Mesenteric fat pad (tissue), 1 donor: ENCODE measurements at regions not wholly inside any gene's neighbourhood (a gene's known extent, or its start where the extent isn't known, plus 50 kb on each side); places are given as distances from the start of the nearest gene placed in this dataset.
"Not testable (repeated sequence)": the region's sequence is repeated elsewhere in the genome, so short reads cannot be mapped to it uniquely, and the experiment has no call there.

Experiments used
- DNase-seq: peaks from one replicate; pipeline ENCODE4 v3.0.0-alpha.2; 2020; ENCODE audit warnings: low spot score
- donor health status: DM: yes; HTN: yes; CAD: no.

DNA sequence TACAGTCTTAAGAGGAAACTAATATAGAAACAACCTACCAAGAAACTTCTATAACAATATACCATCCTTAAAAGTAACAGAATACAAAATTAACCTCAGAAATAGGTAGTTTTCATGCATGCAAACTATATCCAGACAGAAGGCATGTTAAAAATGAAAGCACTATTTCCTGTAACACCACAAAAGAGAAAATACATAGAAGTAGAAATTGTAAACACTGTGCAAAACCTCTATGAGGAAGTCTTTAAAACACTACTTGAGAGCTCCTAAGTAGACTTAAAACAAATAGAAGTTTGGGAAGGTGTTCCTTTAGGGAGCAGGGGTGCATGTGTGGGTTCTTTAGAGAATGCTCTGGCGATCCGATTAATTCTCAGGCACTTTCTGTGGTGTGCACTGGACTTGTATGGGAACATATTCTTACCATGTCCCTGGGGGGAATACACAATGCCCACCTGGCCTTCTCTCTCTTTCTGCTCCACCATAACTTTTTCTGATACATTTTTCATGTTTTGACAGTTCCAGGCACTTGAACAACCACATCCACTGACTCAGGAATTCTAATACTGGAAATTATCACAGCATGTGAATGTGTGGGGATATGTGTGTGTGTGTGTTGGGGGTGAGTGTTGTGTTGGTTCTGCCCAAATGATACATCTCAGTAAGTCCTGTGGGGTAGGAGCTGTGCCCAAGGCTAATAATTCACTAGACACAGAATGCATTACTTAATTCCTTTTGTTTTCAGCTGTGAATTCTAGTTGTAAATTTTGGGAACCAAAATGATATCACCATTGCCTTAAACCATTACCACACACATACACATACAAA, 866.3 kb upstream of the B3GALT2 start:
- DNase-seq = no peak

DNA sequence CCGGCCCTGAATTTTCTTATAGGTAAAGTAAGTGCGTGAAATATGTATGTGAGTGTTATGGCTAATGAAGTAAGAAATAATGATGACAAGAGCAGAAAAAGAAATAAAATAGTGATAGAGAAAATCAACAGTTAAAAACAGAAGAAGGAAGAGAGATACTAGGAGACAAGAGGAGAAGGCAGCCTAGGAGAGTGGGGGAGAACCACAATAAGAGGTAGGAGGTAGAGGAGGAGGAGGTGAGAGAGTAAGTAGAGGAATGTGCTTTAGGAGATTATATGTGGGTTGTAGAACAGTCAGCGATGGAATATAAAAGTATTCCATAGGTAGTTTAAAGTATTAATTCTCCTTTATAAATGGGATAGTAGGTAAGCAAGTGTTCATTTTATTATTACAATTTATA, 861.5 kb upstream of the B3GALT2 start:
- no peak for DNase-seq

DNA sequence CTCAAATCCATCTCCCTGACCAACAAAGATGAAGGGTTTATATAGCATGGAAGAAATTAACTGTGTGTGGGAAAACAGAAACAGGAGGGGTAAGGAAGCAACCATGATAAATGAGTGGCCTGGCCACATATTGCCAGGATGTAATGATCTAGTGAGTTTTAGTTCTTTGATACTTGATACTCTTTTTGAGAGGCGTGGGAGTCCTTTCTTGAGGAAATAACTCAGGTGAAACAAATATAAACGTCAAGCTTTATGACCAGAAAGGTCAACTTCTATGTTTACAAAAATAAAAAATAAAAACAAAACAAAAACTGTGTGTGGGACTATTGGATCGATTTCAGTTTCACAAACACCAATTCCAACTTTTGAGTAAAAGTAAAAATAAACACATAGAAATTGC, 860.8 kb upstream of the B3GALT2 start:
- DNase-seq = no peak

DNA sequence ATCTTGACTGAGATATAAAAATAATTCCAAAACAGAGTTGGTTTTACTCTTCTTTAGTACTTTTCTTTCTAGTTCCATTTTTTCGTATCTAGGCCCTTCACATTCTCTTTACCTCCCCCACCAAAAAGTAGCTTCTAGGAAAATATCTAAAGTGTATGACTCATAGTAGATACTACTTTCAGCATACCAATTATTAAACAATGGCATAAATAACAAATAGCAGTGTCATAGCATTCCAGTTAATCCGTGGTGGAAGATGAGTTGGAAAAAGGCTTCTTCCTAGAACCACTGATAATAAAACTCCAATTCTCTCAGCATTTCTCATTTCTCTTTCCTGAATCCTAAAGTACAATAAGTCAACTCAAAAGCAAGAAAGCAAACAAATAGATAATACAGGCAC, 859.0 kb upstream of the B3GALT2 start:
- DNase-seq = no peak

DNA sequence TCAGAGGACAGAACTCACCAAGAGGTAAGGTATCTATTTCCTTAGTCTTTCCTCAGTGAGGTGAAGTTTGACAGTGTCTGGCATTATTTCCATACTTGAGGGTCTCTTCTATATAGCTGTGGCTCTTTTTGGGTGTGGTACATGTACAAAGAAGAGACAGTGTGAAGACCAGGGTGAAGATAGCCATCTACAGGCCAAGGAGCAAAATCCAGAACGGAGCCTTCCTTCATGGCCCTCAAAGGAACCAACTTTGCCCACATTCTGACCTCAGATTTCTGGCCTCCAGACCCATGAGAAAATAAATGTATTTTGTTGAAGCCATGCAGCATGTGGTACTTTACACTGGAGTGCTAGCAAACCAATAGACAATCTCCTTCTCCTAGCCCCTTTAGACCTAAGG, 858.5 kb upstream of the B3GALT2 start:
- DNase-seq = no peak

DNA sequence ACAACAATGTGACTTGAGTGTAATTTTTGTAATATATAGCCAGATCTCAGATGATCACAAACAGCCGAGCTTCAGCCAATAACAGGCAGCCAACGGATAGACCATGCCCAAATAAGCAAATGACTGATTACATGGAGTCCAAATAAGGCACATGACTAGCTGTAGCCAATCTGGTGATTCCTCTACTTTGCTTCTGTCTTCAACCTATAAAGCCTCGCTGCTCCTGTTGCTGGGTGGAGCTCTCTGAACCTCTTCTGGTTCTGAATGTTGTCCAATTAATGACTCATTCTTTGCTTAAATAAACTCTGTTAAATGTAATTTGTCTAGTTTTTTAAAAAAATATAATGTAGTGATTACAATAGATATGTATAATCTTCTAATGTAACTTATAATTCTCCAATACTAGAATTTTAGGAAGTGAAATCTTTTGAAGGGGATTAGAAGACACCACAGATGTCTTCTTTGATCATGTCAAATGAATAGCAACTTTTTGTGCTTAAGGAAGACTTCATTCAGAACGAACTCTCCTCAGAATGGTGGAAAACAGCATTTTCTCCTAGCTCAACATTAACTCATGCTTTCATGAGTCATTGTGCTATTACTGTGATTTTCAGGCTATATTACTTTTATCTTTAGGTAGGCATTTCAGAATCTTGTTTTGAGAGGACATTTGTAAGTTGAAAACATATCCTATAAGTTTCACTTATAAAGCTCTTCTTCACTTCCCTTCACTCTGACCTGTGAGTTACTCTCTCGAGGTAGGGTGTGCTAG, 857.8 kb upstream of the B3GALT2 start:
- DNase-seq = no peak

DNA sequence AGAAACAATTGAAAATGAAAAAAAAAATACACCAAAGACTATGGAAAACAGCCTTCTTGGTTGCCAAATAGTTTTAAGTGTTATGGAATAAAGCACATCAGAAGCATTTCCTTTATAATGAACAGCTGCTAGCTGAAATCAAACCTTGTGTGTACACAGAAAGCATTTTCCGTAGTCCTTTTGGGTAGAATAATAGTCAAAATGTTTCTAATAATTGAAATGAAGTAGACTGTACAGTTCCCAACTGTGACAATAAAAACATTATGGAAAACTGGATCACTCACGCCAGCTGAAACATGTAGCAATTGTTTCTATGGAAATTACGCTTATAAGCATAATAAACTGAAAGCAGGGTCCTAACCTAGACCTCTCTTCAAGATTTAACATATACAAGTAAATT, 856.3 kb upstream of the B3GALT2 start:
- no peak for DNase-seq

DNA sequence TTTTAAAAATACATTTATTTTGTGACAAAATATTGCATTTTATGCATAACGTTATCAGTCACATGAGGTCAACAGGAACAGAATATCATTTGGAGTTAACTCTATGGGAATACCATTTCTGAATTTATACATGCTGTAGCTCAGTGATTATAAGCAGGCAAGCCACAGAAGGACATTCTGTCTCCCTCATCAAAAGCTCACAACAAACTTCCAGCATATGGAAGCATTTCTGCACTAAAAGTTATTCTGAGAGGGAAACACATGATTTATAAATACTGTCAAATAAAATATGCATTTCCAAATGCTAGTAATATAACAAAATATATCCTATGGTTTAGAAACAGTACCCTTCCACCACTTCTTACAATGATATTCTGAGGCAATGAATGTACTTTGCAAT, 854.1 kb upstream of the B3GALT2 start:
- no peak for DNase-seq

DNA sequence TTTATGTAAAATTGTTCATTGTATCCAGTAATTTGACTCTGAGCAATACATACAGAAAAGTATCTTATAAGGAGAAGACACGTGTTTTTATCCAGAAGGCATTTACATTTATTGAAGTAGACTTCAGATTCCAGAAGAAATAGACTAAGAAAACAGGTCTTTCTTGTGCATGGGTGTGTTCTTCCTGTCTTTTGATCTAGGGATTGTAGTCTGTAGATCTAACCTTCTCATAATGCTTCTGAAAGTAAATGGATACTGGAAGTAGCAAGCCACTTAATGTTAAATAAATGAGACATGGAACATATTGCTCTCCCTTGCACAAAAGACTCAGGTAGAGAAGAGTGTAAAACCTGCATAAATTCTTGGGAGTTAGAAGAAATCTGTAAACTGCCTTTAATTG, 853.2 kb upstream of the B3GALT2 start:
- no peak for DNase-seq

DNA sequence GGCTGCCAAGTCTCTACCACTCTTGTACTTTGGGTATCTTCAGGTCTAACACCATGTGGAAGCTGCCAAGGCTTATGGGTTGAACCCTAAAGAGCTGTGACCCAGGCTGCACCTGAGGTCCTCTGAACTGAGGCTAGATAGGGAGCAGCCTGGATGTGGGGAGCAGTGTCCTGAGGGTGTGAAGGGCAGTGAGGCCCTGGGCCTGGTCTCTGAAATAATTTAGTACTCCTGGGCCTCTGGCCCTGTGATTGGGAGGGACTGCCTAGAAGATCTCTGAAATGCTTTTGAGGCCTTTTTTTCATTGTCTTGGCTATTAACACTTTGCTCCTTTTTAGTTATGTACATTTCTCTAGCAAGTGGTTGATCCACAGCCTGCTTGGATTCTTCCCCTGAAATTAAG, 847.2 kb upstream of the B3GALT2 start:
- DNase-seq = no peak

DNA sequence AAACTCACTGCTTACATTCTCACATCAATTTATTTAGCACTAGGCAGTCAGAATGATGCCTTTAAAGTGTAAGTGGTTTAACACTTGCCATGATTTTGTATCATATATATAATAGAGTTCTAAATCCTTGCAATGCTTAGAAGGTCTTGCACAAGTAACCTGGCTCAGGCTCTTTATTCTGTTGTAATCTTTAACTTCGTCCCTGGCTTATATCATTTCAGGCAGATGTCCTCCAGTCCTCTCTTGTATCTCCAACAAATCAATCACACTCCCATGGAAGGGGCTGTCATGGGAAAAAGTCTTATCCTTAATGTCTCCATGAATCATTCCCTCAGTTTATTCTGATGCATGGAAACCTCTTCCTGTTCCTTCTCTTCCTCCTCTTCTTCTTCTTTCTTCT, 841.6 kb upstream of the B3GALT2 start:
- DNase-seq = no peak

DNA sequence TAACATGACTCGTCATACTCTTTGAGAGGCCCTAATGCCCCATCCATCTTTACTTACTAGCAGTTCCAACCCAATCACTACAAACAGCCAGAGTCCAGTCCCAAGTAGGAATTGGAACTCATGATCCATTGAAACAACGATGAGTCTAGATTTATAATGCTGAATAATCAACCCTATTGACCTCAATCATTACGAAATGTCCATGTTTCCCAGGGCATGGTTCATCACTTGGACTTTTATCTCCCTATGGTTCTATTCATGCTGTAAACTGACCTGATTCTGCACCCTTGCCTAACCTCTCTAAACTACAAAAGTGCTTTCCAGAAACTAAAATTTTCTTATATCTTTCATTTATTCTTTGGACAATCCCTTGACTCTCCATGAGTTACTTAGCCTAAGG, 840.0 kb upstream of the B3GALT2 start:
- DNase-seq = no peak

DNA sequence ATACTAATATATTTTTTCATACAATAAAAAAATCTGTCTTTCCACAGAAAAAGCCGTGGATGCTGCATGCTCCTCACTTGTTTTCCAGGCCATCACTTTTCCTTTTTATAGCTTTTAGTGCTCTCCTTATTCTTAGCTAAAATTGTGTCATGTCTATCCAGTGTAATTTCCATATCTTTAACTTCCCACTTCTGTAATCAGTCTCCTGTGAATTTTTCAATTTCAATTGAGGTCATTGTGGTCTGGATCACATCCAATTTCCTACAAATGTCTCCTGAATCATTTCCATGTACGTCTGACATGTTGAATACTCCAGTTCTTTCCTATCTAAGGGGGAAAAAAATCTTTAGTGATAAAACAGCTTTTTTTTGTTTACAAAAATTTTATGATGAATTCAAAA, 838.2 kb upstream of the B3GALT2 start:
- DNase-seq = no peak

DNA sequence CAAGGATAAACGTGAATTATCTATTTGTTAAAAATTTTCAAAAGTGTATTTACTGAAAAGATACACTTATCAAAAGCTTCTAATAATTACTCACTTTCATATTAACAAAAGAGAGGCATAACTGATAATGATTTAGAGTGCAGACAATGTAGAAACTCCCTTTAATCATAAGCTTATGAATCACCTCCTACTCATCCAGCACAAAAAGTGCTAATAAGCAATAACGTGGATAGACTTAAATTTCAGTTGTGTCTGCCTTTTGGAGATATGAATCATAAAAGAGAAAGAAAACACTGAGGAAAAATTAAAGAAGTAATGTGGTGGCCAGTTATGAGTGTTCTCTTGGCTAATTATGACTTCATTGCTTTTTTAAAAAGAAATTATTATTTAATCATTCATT, 827.6 kb upstream of the B3GALT2 start:
- DNase-seq = no peak

DNA sequence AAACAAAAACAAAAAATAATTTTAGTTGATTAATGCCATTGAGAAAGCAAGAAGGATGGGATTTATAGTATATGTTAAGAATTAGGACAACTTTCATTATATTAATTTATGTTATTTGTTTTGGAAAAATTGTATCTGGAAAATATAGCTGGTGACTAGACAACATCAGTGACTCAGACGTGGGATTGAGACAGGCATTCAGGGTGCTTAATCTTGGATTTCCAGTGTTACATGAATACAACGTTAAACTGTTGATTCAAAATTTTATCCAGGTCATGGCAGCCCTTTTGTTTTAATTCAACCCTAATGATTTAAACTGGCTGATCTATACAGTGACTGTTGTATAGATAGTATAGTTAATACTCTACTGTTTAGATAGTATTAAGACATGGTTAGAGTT, 827.1 kb upstream of the B3GALT2 start:
- DNase-seq = no peak

DNA sequence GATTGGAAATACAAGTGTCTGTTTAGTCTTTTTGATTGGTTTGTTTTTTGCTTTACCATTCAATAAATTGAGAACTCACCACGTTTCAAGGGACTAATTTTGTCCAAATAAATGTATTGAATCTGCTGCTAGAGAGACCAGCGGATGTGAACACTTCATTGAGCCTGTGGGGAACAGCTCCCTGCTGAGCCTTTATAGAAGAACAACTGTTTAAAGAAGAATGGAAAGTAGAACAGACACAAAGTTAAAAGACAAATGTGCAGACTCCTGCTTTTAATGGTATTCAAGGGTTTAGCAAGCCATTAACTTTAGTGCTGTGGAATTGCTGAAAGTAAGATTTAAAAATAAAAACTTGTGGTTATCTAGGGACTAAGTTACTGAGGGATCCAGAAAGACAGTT, 817.7 kb upstream of the B3GALT2 start:
- no peak for DNase-seq

DNA sequence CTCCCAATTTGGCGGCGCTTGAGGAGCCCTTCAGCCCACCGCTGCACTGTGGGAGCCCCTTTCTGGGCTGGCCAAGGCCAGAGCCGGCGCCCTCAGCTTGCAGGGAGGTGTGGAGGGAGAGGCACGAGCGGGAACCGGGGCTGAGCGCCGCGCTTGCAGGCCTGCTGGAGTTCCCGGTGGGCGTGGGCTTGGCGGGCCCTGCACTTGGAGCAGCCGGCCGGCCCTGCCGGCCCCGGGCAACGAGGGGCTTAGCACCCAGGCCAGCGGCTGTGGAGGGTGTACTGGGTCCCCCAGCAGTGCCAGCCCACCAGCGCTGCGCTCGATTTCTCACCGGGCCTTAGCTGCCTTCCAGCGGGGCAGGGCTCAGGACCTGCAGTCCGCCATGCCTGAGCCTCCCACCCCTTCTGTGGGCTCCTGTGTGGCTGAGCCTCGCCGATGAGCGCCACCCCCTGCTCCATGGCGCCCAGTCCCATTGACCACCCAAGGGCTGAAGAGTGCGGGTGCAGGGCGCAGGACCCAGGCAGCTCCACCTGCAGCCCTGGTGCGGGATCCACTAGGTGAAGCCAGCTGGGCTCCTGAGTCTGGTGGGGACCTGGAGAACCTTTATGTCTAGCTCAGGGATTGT, 815.4 kb upstream of the B3GALT2 start:
- DNase-seq = not testable (repeated sequence)

DNA sequence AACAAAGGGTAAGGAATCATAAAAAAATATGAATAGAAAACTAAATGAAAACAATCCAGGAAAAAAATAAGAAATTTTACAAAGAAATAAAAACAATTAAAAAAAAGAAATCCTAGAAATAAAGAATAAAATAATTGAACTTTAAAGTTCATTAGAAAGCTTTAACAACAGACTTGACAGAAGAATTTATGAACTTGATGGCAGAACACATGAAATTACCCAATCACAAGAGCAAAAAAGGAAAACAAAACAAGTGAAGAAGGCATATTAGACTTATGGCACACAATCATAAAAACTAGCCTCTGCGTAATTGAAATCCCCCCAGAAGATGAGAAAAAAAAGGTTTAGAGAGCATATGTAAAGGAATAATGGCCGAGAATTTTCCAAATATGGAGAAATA, 802.5 kb upstream of the B3GALT2 start:
- no peak for DNase-seq

DNA sequence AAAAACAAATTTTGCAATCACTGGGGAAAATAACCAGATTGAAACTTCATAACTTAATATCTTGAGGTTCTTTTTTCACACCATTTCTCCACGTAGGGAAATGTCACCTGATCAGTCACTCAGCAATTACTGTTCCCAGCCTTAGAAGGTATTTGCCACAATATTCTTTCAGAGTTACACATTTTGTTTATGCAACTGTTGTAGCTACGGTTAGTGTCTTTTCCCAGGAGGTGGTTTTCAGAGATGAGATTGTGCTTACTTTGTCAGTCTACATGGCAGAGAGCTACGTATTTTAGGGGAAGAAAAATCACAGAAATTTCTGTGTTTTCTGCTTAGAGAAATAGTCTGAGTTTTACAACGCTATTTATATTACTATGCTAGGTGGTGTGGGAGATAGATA, 792.8 kb upstream of the B3GALT2 start:
- no peak for DNase-seq

DNA sequence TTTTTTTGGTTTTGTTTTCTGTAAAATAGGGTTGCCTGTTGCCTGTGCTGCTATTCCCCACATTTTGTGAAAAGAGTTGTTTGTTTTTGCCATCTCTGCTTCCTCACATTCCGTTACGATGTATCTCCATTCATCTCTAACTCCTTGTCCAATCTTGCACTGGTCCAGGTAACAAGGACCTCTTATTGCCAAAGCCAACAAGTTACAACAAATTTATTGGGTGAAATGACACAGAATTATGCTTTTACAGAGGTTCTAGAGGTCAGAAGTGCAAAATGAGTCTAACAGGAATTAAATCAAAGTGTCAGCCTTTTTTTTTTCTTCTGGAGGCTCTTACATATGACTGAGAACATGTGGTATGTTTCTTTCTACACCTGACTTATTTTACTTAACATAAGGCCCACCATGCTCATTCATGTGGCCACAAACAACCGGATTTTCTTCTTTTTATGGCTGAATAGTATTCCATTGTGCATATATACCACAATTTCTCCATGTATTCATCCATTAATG, 787.9 kb upstream of the B3GALT2 start:
- no peak for DNase-seq

DNA sequence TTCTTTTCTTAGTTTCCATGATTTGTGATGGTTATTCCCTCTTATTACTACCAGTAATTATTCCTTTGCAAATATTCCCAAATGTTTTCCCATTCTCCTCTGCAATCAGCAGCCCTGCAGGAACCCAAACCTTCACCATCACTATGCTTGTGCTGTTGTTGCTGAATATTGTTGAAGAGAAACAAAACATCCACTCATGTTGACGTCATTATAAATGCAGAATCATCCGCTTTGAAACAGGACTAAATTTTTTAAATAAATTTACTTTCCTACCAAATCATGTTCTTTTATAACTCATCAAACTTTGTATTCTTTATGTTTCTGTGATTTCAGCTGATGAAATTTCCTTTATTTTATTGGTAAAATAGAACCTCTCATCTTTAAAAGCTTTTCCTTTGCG, 787.0 kb upstream of the B3GALT2 start:
- no peak for DNase-seq

DNA sequence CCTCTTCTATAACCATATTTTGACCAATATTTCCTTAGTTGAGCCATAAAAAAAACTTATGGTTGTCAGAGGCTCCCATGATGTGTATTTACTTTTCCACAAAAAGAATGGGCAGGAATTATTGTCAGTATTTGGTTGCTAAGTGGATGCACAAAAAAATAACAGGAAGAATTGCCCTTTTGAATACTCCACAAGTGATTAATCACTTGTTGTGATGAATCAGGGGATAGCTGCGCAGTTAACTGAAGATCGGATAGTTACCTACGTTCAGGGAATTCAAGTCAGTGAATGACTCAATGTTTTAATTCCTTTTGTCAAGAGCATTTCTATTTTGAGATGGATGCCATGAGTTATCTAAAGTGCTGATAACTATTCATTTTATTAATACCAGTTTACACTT, 785.2 kb upstream of the B3GALT2 start:
- no peak for DNase-seq
